GM06990 (cell line): ENCODE measurements at regions not wholly inside any gene's neighbourhood (a gene's known extent, or its start where the extent isn't known, plus 50 kb on each side); places are given as distances from the start of the nearest gene placed in this dataset.

Experiments used
- DNase-seq: peaks from one replicate; pipeline ENCODE4 v3.0.0-alpha.2; 2011; ENCODE audit not compliant: insufficient read length; ENCODE audit errors: extremely low read depth
- H3K27me3 ChIP-seq: replicated peaks from 2 replicates; pipeline ENCODE4 v1.6.0; 2011; ENCODE audit warnings: low read length; ENCODE audit not compliant: control insufficient read depth, insufficient read depth
- H3K36me3 ChIP-seq: 2 replicates; pipeline ENCODE4 v1.5.1; 2011; ENCODE audit warnings: low read length; ENCODE audit not compliant: control insufficient read depth, insufficient read depth
- H3K4me3 ChIP-seq: replicated peaks from 2 replicates; pipeline ENCODE4 v1.5.1; 2011; ENCODE audit warnings: low read depth, mild to moderate bottlenecking, control low read depth, low read length
- TF ChIP-seq, protein P1 (sequence below): IDR thresholded peaks from 2 replicates; pipeline ENCODE4 v1.5.1; 2011; ENCODE audit warnings: low read length, control low read depth, mild to moderate bottlenecking, inconsistent platforms; ENCODE audit not compliant: insufficient read depth, poor library complexity, severe bottlenecking

DNA sequence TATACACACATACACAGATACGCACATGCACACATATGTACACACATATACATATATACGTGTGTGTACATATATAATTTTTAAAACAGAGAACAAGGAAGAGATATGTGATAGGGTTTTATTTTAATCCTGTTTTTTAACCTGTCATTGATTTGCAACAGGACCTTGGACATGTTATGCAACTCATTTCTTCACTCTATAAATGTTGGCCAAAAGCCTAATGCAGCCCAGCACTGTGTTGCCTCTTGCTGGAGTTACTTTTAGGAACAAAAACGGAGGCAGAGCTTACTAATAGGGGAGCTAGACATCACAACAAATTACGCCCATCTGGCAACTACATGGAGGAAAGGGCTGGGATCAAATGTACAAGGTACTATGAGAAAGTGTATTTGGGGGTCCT, 179.9 kb upstream of the TAB2 start:
- DNase-seq, result no peak
- no peak overlapping the region for H3K4me3 ChIP-seq
- TF ChIP-seq, protein P1, sequence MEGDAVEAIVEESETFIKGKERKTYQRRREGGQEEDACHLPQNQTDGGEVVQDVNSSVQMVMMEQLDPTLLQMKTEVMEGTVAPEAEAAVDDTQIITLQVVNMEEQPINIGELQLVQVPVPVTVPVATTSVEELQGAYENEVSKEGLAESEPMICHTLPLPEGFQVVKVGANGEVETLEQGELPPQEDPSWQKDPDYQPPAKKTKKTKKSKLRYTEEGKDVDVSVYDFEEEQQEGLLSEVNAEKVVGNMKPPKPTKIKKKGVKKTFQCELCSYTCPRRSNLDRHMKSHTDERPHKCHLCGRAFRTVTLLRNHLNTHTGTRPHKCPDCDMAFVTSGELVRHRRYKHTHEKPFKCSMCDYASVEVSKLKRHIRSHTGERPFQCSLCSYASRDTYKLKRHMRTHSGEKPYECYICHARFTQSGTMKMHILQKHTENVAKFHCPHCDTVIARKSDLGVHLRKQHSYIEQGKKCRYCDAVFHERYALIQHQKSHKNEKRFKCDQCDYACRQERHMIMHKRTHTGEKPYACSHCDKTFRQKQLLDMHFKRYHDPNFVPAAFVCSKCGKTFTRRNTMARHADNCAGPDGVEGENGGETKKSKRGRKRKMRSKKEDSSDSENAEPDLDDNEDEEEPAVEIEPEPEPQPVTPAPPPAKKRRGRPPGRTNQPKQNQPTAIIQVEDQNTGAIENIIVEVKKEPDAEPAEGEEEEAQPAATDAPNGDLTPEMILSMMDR, result no peak
- no peaks in the 10 kb centered on the region for H3K36me3 ChIP-seq
- no peaks in the 10 kb centered on the region for H3K27me3 ChIP-seq

DNA sequence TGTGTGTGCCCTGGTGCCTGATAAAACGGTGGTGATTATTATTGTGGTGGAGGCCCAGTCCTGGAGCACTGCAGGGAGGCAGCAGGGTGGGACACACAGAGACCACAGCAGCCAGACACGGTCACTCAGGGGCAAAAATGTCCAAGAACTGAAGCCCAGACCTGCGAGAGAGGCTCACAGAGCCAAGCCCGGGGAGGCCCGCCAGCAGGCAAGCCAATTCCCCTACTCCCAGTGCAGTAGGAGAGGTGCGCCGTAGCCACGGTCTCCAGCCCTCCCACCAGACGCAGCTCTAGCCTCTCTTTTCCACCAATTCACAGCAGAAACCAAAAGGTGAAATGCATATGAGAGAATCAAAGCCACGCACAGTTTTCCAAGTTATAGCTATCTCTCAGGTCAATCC, 179.4 kb upstream of the TAB2 start:
- no peak overlapping the region for H3K4me3 ChIP-seq
- H3K27me3 ChIP-seq, result no peaks in the 10 kb centered on the region
- H3K36me3 ChIP-seq, result no peaks in the 10 kb centered on the region
- DNase-seq, result no peak
- TF ChIP-seq, protein P1, result no peak

GRCh38 chr6:149138699-149139294, 178.7 kb upstream of the TAB2 start:
- Histone ChIP-seq H3K27me3 (no peaks in the 10 kb centered on the region), H3K4me3 (no peak overlapping the region), H3K36me3 (no peaks in the 10 kb centered on the region)
- TF ChIP-seq, protein P1, result no peak
- DNase-seq, result no peak

- Histone ChIP-seq H3K36me3 (no peaks in the 10 kb centered on the region), H3K27me3 (no peaks in the 10 kb centered on the region), H3K4me3 (no peak overlapping the region)
- TF ChIP-seq, protein P1, result no peak
- no peak for DNase-seq
Observed at GRCh38 chr6:149139782-149140136, 177.8 kb upstream of the TAB2 start.

DNA sequence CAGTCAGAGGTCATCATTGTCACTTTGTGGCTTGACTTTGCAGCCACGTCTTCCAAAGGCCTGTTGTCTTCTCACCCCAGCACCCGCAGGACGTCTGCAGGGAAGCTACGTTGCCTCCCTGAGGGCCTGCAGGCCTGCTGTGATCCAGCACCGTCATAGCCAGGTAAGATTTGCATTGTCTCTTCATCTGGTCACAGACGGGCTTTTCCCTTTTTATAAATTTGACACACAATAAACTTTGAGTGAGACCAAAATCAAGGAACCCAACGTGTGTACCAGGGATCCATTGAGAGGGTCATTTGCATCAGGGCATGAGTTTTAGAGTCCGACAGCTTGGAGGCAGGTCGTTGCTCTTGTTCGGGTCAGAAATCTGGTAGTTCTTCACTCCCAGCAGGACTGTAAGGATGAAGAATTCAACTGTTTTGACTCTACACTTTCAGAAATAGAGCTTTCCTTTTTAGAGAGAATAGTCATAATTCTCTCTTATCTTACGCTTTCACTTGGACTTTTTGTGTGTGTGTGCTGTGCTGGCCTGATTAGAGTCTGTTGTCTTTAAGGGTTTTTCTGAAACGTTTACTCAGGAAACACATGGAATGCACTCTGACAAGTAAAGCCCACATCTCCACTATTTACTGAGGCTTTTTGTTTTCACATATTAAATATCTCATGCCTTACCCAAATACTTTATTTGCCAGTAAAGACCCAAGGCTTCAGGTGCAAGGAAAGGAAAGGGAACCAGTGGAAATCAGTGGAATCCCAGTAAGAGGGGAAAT, 177.2 kb upstream of the TAB2 start:
- TF ChIP-seq, protein P1, result no peak
- no peaks in the 10 kb centered on the region for H3K36me3 ChIP-seq
- DNase-seq, result peak; percentile 68
- peak overlapping the region; percentile 5; the same call in 1 of the 2 replicates for H3K4me3 ChIP-seq
- no peaks in the 10 kb centered on the region for H3K27me3 ChIP-seq
